ACHN (cell line): ENCODE measurements at regions not wholly inside any gene's neighbourhood (a gene's known extent, or its start where the extent isn't known, plus 50 kb on each side); places are given as distances from the start of the nearest gene placed in this dataset.
A peak's percentile ranks its signal among the peaks of the same experiment; 100 is the strongest.

Source experiments
- DNase-seq: peaks from one replicate; pipeline ENCODE4 v3.0.0-alpha.2; 2015
- in situ Hi-C: cut with HindIII; loops from 2 replicates; pipeline ENCODE4 v1.10.0; 2017; ENCODE audit warnings: low sequenced_read_pairs, low pct_ligation_motif_present, low pct_unique_long_range_greater_than_20kb

DNA sequence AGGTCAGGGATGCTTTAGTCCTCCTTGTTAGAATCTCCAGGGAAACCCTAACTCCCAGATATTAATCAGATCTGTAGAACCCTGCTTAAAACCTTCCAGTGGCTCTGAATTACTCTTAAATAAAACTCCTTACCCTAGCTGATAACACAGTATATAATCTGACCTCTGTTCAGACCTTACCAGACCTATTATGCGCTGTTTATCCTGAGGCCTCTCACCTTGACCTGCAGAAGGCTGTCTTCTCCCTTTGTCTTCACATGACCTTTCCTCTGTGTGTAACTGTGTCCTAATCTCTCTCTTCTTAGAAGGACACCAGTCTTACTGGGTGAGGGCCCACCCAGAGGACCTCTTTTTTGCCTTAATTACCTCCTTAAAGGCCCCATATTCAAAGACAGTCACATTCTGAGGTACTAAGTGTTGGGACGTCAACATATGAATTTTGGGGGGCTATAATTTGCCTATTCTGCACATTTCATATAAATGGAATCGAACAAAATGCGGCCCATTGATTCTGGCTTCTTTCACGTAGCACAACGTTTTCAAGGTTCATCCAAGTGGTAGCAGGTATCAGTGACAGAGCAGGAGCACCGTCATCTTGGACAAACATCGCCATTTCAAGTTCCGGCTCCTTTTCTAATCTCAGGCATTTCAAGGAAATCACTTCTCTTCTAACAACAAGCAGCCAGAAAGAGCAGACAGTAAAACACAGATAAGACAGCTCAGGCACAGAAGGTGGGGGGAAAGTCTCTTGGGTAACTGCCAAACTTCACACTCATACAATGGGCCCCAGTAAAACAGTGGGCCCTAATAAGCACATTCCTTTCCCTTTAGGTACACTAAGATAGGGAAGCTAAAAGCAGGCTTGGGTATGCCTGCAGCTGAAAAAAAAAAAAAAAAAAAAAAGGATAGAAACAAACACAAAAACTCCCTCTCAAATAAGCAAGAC, 200.2 kb upstream of the NUDT4 start:
- DNase-seq = no peak
- in situ Hi-C loops = no loop called here

DNA sequence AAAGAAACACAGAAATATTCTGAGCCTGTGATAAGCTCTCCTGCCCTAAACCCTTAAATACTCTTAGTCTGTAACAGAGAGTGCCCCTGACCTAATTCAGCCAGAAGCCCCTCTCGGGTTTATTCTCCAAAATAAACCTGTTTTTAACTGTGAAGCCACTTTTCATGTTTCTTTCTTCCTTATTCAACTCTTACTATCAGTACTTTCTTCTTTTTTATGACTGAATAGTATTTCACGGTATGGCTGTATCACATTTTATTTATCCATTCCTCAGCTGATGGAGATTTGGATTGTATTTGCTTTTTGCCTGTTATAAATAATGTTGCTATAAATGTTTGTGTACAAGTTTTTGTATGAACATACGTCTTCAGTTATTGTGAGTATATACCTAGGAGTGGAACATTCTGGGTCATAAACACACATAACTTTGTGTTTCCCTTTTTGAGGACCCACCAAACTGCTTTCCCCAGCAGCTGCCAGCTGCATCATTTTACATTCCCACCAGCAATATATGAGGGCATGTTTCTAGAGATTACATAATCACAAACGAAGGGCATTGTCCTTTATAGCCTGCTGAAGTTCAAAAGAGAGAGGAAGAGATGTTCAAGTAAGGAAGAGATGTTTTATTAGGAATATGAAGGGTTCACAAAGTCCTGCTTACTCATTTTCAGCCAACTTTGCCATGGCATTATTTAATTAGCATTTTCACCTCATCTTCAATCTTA, 199.4 kb upstream of the NUDT4 start:
- in situ Hi-C loops = no loop called here
- DNase-seq = no peak

- in situ Hi-C loops = no loop called here
- DNase-seq = no peak
Observed at GRCh38 chr12:93179792-93180191, 197.9 kb upstream of the NUDT4 start.

GRCh38 chr12:93180566-93180965, 197.2 kb upstream of the NUDT4 start:
- DNase-seq = no peak
- in situ Hi-C loops = no loop called here

- DNase-seq = no peak
- in situ Hi-C loops = no loop called here
Observed at GRCh38 chr12:93181409-93181965, 196.2 kb upstream of the NUDT4 start.

GRCh38 chr12:93183940-93184671, 193.6 kb upstream of the NUDT4 start:
- in situ Hi-C loops = no loop called here
- DNase-seq = no peak

DNA sequence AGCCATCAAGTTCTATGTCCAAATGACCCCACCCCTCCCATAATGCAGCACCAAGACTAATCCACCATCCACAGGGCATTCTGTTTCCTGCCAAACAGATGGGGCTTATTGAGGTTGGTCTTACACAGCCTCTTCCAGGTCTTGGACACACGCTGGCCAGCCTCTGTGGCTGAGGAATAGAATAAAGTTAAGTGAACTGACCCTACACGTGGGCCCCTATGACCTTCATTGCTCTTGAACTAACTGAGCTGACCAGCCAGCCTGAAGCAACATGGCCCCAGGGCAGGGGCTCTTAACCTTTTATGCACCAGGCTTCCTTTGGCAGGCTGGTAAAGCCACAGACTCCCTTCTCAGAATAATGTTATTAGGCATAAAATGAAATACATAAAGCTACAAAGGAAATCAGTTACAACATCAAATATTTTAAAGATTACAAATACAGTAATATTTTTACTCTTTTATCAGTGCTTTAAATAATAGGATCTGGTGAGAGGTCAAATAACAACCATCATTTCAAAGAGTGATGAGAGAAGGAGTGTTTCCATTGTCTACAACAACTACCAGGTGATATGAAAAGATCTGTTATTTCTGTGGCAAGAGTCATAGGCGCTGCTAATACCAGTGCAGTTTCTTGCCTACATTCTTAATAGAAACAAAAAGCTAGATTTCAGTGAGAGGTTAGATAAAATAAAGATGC, 192.9 kb upstream of the NUDT4 start:
- no peak for DNase-seq
- in situ Hi-C loops = no loop called here

DNA sequence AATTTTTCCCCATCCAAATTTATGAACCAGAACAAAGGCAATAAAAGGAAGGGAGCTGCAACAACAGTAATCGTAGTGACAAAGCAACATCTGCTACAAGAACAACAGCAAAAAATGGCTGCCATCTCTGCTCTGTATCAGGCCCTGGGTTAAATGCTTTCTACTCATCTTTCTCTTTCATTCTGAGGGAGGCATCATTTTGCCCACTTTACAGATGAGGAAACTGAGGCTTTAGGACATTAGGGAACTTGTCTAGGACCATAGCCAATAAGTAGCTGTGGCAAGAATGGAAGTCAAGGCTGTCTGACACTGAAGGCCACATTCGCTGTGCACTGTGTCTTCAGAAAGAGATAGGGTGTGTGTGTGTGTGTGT, 192.4 kb upstream of the NUDT4 start:
- no peak for DNase-seq
- in situ Hi-C loops = no loop called here

GRCh38 chr12:93186131-93186530, 191.6 kb upstream of the NUDT4 start:
- in situ Hi-C loops = no loop called here
- no peak for DNase-seq

DNA sequence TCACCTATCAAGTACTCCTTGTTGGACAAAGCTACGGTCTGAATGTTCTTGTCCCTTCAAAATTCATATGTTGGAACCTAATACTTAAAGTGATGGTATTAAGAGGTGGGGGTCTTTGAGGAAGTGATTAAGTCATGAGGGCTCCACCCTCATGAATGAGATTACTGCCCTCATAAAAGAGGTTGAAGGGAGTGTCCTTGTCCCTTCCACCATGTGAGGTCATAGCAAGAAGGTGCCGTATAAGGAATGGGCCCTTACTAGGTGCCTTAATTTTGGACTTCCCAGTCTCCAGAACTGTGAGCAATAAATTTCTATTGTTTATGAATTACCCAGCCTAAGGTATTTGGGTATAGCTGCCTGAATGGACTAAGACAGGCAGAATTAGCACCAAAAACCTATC, 191.1 kb upstream of the NUDT4 start:
- in situ Hi-C loops = no loop called here

GRCh38 chr12:93191423-93191822, 186.3 kb upstream of the NUDT4 start:
- in situ Hi-C loops = no loop called here
- DNase-seq = no peak

More for the DNA sequence above, 191.1 kb upstream of the NUDT4 start:
- no peak for DNase-seq

DNA sequence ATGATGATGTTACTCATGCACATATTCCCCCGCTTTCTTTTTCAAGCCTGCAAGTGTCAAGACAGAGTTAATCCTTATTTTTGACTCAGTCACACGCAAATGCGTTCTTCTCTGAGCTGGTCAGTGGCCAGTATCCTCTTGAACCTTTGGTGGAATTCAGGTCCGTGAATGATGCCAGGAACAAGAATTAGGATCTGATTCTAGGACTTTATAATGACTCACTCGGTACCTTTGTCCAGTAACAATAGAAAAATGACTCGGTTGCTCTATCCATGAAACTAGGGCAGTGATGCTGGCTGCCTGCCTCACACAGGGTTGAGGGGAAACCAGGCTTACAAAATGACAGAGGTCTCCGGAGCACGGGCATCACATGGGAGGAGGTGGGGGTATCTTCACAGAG, 185.8 kb upstream of the NUDT4 start:
- in situ Hi-C loops = no loop called here
- no peak for DNase-seq

GRCh38 chr12:93192878-93193277, 184.8 kb upstream of the NUDT4 start:
- in situ Hi-C loops = no loop called here

GRCh38 chr12:93195511-93195910, 182.2 kb upstream of the NUDT4 start:
- in situ Hi-C loops = no loop called here
- no peak for DNase-seq

More at GRCh38 chr12:93192878-93193277, 184.8 kb upstream of the NUDT4 start:
- DNase-seq = no peak

DNA sequence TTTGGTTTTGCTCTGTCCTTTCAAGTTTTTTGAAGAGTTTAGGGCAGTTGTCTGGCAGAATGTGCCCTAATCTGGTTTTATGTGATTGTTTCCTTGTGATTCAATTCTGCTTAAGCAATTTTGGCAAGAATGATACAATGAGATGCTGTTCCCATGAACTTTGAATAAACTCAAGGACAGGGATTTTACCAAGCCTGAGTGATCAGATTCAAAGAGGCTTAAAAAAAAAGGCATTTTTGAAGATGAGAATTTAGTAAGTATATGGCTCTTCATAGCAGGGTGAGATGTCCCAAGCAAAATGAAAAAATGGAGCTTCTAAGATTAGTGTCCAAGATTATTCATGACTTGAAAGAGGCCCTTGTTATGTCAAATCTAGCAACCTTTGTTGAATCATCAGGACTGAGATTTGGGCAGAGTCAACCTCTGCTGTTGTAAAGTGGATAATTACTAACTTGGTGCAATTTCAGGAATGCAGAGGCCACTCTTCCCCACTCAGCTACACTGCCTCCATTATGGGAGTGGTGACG, 180.6 kb upstream of the NUDT4 start:
- DNase-seq = peak; percentile 46
- in situ Hi-C loops = no loop called here

DNA sequence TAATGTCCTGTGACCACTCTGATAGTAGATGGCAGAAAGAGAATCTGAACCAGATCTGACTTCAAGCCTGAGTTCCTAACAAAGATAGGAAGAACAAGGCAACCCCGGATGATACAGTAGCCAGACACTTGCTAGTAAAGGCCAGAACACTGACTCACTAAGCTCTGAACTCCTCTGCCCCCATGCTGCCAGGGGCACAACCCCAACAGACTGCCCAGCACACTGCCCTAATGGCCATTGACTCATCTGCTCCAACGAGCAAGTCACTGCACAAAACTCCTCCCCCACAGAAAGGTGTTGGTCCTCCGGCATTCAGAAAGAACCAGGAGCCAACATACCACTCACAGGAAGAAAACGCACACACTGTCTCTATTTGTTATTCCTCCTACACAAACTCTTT, 179.6 kb upstream of the NUDT4 start:
- in situ Hi-C loops = no loop called here
- peak; percentile 91 for DNase-seq

DNA sequence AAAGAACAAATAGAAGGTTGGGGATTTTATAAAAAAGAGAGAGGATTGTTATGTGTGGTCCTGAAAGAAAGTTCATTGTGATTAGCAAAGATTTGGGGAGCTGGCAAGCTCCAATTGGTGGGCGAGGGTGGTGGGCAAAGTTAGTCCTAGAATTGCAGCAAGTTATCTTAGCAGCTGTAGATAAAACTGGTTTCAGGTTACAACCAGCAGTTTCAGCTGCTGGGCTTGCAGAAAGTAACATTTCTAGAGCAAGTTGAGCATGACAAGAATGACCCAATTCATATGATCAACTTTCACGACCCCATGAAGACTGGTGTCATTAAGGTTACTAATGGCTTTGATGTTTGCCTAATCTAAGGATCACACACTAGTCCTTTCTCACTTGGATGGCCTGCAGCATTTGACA, 177.9 kb upstream of the NUDT4 start:
- in situ Hi-C loops = no loop called here
- no peak for DNase-seq

DNA sequence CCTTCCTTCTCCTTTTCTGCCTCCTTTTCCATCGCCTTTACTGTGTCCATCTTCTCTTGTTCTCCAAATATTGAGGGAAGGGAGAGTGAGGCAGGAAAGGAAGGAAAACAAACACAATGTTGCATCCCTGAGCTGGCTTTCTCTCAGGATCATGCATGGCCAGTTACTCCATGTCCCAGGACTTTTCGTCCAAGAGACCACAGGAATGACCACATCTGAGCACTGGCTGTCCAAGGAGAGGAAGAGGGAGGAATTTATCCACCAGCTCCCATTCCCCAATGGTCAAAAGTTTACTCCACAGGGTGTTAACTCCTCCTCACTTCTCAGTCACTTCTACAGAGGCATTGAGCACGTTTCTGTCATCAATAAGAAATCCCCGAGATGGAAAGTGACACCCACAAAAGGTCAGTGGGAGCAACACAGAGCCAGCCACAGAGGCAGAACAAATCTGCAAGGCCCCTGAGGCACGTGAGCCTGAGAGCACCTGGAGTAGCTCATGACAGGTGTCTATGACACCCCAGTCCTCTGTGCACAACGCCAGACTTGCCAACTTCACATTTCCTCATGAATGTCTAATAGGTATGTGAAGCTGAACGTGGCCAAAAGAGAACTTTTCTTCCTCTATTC, 177.3 kb upstream of the NUDT4 start:
- no peak for DNase-seq

More for the DNA sequence above, 177.3 kb upstream of the NUDT4 start:
- in situ Hi-C loops = no loop called here
